ENCODE measurements at regions not wholly inside any gene's neighbourhood (a gene's known extent, or its start where the extent isn't known, plus 50 kb on each side); places are given as distances from the start of the nearest gene placed in this dataset.
A peak's percentile ranks its signal among the peaks of the same experiment; 100 is the strongest.

GRCh38 chr2:144833075-144833637, 313.2 kb upstream of the ZEB2 start:
- FAIRE-seq (no peak), DNase-seq (ENCODE audit: low read depth) (no peak)
- Histone ChIP-seq H3K79me2 (ENCODE audit: insufficient read depth, low read length) (no peaks in the 10 kb centered on the region), H4K20me1 (ENCODE audit: insufficient read depth, low read length) (no peaks in the 10 kb centered on the region), H3K4me3 (ENCODE audit: insufficient read depth, low read depth, low read length) (no peak overlapping the region), H3K27me3 (ENCODE audit: insufficient read depth, low read length) (no peaks in the 10 kb centered on the region), H3K4me2 (ENCODE audit: low read length) (no peak overlapping the region), H3K36me3 (ENCODE audit: insufficient read depth, low read length) (no peaks in the 10 kb centered on the region), H2AFZ (ENCODE audit: low read depth, low read length) (no peak overlapping the region), H3K4me1 (ENCODE audit: insufficient read depth, low read length) (peaks cover 24% of the 10 kb centered on the region), H3K27ac (ENCODE audit: low read depth, low read length) (no peak overlapping the region), H3K9ac (ENCODE audit: low read length) (no peak overlapping the region), H3K9me3 (ENCODE audit: insufficient read depth, low read depth, low read length) (no peaks in the 10 kb centered on the region)
- Mint-ChIP-seq H3K27me3 (ENCODE audit: low read depth, unreplicated experiment) (no peaks in the 10 kb centered on the region), H3K9me3 (ENCODE audit: unreplicated experiment) (no peaks in the 10 kb centered on the region), H3K4me1 (ENCODE audit: low read depth, unreplicated experiment) (peaks cover 11% of the 10 kb centered on the region), H3K27ac (ENCODE audit: unreplicated experiment) (no peak overlapping the region), H3K4me3 (ENCODE audit: unreplicated experiment) (no peak overlapping the region), H3K36me3 (ENCODE audit: low read depth, unreplicated experiment) (no peaks in the 10 kb centered on the region)
- no peak for TF ChIP-seq EZH2 (IDR thresholded peaks at IDR 0.05; ENCODE audit: insufficient read depth, low read length)
- TF ChIP-seq, protein P1, sequence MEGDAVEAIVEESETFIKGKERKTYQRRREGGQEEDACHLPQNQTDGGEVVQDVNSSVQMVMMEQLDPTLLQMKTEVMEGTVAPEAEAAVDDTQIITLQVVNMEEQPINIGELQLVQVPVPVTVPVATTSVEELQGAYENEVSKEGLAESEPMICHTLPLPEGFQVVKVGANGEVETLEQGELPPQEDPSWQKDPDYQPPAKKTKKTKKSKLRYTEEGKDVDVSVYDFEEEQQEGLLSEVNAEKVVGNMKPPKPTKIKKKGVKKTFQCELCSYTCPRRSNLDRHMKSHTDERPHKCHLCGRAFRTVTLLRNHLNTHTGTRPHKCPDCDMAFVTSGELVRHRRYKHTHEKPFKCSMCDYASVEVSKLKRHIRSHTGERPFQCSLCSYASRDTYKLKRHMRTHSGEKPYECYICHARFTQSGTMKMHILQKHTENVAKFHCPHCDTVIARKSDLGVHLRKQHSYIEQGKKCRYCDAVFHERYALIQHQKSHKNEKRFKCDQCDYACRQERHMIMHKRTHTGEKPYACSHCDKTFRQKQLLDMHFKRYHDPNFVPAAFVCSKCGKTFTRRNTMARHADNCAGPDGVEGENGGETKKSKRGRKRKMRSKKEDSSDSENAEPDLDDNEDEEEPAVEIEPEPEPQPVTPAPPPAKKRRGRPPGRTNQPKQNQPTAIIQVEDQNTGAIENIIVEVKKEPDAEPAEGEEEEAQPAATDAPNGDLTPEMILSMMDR (IDR thresholded peaks at IDR 0.05; ENCODE audit: insufficient read depth, low read depth, low read length), result no peak

- no peaks in the 10 kb centered on the region for H3K36me3 ChIP-seq (ENCODE audit: insufficient read depth, low read length)
- H3K4me1 Mint-ChIP-seq (ENCODE audit: low read depth, unreplicated experiment), result peaks cover 10% of the 10 kb centered on the region
- FAIRE-seq (no peak), DNase-seq (ENCODE audit: low read depth) (no peak)
- H3K4me3 Mint-ChIP-seq (ENCODE audit: unreplicated experiment), result no peak overlapping the region
- no peak overlapping the region for H3K4me2 ChIP-seq (ENCODE audit: low read length)
- H3K27ac Mint-ChIP-seq (ENCODE audit: unreplicated experiment), result no peak overlapping the region
- peaks cover 24% of the 10 kb centered on the region for H3K4me1 ChIP-seq (ENCODE audit: insufficient read depth, low read length)
- no peaks in the 10 kb centered on the region for H3K27me3 Mint-ChIP-seq (ENCODE audit: low read depth, unreplicated experiment)
- no peaks in the 10 kb centered on the region for H3K9me3 ChIP-seq (ENCODE audit: insufficient read depth, low read depth, low read length)
- H2AFZ ChIP-seq (ENCODE audit: low read depth, low read length), result no peak overlapping the region
- no peak overlapping the region for H3K9ac ChIP-seq (ENCODE audit: low read length)
- H3K9me3 Mint-ChIP-seq (ENCODE audit: unreplicated experiment), result no peaks in the 10 kb centered on the region
- H3K36me3 Mint-ChIP-seq (ENCODE audit: low read depth, unreplicated experiment), result no peaks in the 10 kb centered on the region
- no peaks in the 10 kb centered on the region for H3K79me2 ChIP-seq (ENCODE audit: insufficient read depth, low read length)
- H3K27ac ChIP-seq (ENCODE audit: low read depth, low read length), result no peak overlapping the region
- H3K27me3 ChIP-seq (ENCODE audit: insufficient read depth, low read length), result no peaks in the 10 kb centered on the region
- TF ChIP-seq, protein P1 (IDR thresholded peaks at IDR 0.05; ENCODE audit: insufficient read depth, low read depth, low read length), result no peak
- TF ChIP-seq EZH2 (IDR thresholded peaks at IDR 0.05; ENCODE audit: insufficient read depth, low read length), result no peak
- H3K4me3 ChIP-seq (ENCODE audit: insufficient read depth, low read depth, low read length), result no peak overlapping the region
- H4K20me1 ChIP-seq (ENCODE audit: insufficient read depth, low read length), result no peaks in the 10 kb centered on the region
Observed at GRCh38 chr2:144832048-144832447, 312.1 kb upstream of the ZEB2 start.

GRCh38 chr2:144830543-144830942, 310.6 kb upstream of the ZEB2 start:
- DNase-seq (ENCODE audit: low read depth) (peak; percentile 31), FAIRE-seq (peak; percentile 20)
- H3K27me3 Mint-ChIP-seq (ENCODE audit: low read depth, unreplicated experiment), result no peaks in the 10 kb centered on the region
- no peaks in the 10 kb centered on the region for H3K9me3 ChIP-seq (ENCODE audit: insufficient read depth, low read depth, low read length)
- peaks cover 10% of the 10 kb centered on the region for H3K4me1 ChIP-seq (ENCODE audit: insufficient read depth, low read length)
- no peak overlapping the region for H2AFZ ChIP-seq (ENCODE audit: low read depth, low read length)
- no peaks in the 10 kb centered on the region for H3K36me3 ChIP-seq (ENCODE audit: insufficient read depth, low read length)
- H3K27ac ChIP-seq (ENCODE audit: low read depth, low read length), result no peak overlapping the region
- H3K4me3 ChIP-seq (ENCODE audit: insufficient read depth, low read depth, low read length), result no peak overlapping the region
- no peak overlapping the region for H3K27ac Mint-ChIP-seq (ENCODE audit: unreplicated experiment)
- H3K27me3 ChIP-seq (ENCODE audit: insufficient read depth, low read length), result no peaks in the 10 kb centered on the region
- H3K4me2 ChIP-seq (ENCODE audit: low read length), result no peak overlapping the region
- no peaks in the 10 kb centered on the region for H3K36me3 Mint-ChIP-seq (ENCODE audit: low read depth, unreplicated experiment)
- no peak for TF ChIP-seq EZH2 (IDR thresholded peaks at IDR 0.05; ENCODE audit: insufficient read depth, low read length)
- TF ChIP-seq, protein P1 (IDR thresholded peaks at IDR 0.05; ENCODE audit: insufficient read depth, low read depth, low read length), result no peak
- H3K79me2 ChIP-seq (ENCODE audit: insufficient read depth, low read length), result no peaks in the 10 kb centered on the region
- peaks cover 4% of the 10 kb centered on the region for H3K4me1 Mint-ChIP-seq (ENCODE audit: low read depth, unreplicated experiment)
- no peak overlapping the region for H3K4me3 Mint-ChIP-seq (ENCODE audit: unreplicated experiment)
- H4K20me1 ChIP-seq (ENCODE audit: insufficient read depth, low read length), result no peaks in the 10 kb centered on the region
- H3K9ac ChIP-seq (ENCODE audit: low read length), result no peak overlapping the region
- H3K9me3 Mint-ChIP-seq (ENCODE audit: unreplicated experiment), result no peaks in the 10 kb centered on the region

Data from astrocyte (in vitro differentiated cells and primary cell).